GM19324 (cell line): ENCODE measurements at regions not wholly inside any gene's neighbourhood (a gene's known extent, or its start where the extent isn't known, plus 50 kb on each side); places are given as distances from the start of the nearest gene placed in this dataset.

ENCODE experiments used
- ATAC-seq: cut with Tn5 transposase; IDR thresholded peaks from one replicate; pipeline ENCODE4 v1.9.1; 2021; ENCODE audit warnings: mild to moderate bottlenecking, moderate library complexity; ENCODE audit not compliant: unreplicated experiment, low FRiP score

DNA sequence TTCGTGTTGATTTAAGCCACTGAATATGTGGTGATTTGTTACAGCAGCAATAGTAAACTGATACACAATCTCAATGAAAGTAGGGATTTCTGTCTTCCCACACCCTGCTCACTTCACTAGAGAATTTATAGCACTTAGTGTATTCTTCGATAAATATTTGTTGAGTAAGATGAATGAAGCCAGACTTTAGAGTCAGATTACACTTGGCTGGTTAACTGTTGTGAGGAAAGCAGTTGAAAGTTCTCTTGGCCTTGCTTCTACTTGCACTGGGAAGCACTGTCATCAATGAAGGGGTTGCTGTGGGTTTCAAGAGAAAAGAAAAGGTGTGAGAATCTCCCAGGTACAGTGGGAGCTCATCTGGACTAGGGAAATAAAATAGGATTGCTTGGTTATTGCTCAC is 82.1 kb upstream of the IGFBP3 start:
- ATAC-seq: no peak

DNA sequence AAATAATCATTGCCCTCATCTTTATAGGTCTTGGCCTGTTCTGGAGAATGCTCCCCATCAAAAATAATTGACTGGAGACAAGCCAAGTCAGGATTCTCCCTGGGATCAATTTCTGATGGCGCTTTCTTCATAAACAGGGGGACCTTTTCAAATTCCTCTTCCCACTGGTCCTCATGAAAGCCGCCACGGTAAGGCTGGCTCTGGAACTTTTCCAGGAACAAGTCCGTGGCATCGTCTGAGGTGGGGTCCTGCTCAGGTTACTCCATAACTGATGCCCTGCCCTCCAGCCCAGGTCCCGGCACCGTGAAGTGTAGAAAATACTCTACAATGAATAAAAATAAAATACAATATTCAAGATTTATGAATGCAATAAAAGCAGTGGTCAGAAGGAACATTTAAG is 79.4 kb upstream of the IGFBP3 start:
- ATAC-seq: no peak

DNA sequence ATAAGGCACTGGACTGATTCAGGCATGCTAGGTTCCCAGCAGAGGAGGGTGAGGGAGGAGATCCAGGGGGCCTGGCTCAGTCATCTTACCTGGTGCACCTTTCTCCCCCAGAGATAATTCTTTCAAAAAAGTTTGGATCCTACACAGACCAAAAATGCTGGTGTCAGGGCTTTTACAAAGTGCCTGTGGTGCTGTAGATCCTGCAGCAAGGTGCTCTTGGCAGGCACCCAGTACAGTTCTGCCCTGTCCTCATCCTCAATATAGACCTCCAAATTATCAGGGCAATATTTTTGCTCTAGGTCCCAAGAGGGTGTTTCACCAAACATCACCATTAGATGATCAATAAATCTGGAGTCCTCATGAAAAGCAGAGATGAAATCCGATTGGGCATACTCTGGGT is 78.5 kb upstream of the IGFBP3 start:
- ATAC-seq: no peak

DNA sequence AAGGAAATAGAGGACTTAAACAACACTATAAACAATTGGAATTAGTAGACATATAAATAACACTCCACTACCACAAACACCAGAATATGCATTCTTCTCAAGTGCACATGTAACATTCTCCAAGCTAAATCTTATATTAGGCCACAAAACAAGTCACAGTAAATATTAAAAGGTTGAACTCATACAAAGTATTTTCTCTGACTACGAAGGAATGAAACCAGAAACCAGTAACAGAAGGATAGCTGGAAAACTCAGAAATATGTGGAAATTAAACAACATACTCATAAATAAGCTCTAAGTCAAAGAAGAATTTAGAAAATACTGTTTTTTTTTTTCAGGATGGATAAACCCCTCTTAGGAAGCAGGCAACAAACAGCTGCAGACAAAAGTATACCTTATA is 77.4 kb upstream of the IGFBP3 start:
- no peak for ATAC-seq

DNA sequence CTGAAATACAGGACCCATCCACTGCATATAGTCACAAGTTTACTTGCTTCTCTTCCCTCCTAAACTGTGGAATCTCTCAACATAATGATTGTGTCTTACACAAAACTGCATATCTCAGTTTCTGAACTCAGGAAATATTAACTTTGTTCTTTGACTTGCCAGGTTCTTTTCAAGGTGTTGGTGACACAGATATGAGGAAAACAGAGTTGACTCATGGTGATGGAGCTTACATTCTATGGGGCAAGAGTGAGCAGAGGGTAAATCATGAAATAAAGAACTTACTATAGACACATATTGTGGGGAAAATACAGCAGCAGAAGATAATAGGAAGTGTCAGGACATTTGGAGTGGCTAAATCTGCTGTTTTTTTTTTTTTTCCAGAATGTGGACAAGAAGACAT is 72.5 kb upstream of the IGFBP3 start:
- ATAC-seq: no peak

DNA sequence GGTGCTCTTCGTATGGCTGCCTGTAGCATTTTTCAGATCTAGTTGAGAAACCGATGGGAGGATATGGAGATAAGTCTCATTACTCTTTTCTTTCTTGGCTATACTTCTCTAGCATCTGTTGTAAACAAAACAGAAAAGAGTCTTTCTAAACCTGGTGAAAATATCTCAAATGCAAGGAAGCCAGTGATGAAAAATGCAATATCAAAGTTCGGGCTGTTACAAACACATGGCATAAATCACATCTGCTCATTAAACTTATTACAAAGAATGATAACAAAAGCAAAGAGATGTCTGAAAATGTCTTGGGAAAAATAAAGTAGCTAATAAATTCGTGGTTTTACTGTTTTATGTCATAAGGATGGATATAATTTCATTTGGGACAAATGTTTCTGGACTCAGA is 71.8 kb upstream of the IGFBP3 start:
- no peak for ATAC-seq

DNA sequence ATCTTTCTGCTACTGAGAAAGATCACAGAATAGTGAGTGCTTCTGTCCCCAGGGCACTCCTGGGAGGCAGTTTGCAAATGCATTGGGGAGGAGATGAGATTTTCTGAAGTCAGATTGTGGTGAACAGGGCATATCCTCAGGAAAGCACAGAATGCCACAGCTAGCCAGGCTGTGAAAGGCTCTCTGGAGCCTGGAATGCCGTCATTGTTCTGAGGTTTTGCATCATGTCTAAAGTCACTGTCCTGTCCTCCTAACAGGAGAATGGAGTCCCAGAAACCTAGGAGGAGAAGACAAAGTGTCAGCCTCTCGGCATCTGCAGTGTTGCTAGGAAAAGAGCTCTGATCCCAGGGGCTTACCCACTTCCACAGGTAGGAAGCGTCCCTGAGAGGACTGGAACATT is 69.2 kb upstream of the IGFBP3 start:
- ATAC-seq: no peak

DNA sequence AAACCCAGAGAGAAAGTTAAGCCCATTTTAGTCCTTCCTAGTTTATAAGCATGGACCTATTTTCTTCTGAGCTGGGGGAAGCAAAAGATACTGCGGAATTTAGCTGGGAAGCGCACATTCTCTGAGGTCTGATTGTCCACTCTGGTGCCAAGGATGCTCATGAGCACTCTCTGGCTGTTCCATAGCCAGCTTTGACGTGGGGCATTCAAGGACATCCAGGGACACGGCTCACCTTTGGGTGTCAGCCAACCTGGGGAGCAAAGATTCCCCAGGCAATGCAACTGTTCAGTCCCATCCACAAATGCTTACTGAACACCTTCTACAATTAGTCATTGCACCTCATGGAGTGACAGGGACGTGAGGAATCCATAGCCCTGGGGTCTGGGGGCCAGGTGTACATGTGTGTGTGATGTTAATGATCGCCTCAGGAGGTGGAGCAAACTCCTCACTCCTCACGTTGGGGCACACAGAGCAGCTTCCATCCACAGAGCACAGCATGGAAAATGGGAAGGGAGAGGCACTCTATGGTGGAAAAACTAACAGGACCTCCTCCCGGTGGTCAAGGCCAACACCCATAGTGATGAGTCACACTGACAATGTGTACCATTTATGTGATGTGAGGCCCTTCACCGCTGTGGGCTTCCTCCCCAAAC is 67.5 kb upstream of the IGFBP3 start:
- no peak for ATAC-seq

DNA sequence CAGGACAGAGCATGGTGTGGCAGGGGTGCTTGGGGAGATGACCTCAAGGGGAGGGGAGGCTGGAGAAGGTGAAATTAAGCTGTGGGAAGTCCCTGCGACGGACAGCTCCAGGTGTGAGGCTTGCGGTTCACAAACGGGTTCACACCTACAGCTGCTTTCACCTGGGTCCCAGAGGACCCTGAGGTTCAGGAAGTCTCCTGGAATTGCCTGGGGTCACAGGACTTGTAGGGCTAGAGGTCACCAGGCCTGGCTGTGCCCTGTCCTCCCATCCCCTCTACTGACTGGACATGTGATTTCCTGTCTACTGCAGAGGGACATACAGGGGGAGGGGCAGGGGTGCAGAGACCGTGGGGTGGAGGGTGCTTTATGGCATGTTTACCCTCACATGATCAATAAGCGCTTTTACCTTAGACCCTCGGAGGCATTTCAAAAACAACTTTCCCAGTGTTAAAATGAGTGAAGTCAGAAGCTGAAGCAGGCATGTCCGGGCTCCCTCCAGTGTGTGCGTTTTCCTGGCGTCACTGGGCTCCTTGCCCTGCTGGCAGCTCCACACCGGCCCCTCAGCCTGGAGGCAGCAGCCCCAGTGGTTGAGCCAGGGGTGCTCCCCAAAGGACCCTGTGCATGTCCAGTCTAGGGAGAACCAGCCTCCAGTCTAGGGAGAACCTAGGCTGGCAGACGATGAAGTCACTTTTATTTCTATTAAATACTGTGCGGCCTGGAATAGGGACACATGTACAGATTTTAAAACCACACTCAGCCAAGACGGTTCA is 66.6 kb upstream of the IGFBP3 start:
- ATAC-seq: no peak

DNA sequence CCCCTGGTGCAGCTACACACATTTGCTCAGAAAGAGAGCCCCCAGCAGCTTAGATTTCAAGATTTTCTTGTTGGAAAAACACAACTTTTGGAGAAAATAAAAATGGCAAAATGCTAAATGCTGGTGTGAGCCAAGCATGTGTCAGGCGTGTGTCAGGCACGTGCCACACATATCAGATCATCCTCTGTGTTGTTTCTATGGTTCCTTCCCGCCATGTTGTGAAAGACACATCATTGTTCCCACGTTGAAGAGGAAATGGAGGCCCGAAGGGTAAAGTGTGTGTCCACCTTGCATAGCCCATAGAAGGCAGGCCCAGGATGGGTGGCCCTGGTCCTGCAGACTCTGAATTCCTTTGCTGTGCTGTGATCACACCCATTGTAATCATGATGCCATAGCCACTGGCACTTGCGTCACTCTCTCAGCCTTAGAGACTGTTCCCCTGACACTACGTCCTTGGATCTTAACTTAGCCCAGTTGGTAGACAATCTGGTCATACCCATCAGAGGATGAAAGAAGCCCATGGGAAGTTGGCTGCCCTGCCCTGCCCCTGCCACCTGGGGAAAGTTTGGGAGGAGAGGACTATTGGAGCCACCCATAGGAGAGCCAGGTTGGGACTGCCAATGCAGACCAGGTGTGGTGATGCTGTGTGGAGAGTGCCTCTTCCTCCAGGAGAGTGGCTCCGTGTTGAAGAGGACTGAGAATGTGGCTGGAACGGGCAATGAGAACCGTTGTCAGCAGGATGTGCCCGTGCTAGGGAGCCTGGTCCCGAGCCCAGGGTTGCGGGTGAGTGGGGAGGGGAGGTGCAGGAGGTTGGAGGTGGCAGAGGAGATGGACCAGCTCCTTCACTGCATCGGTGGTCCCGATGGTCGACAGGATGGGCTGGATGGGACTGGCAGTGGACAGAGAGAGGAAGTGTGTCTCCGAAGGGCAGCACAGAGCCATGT is 65.6 kb upstream of the IGFBP3 start:
- no peak for ATAC-seq

DNA sequence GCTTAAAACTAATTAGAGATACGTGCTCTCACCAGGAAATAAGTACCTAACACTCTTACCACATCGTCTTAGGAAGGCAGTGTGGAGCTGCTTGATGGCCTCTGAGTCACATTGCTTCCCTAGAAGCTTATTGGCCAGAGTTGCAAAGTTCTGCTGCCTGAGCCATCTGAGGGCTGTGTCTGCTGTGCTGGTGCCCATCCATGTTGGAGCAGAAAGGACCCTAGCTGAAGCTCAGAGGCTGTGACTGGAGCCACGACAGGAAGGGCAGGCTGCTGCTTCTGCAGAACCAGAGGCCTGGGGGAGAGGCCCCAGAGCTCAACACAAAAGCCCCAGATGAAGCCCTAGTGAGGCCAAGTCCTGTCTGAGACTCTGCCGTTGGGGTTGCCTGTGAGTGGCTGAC is 64.8 kb upstream of the IGFBP3 start:
- ATAC-seq: no peak

DNA sequence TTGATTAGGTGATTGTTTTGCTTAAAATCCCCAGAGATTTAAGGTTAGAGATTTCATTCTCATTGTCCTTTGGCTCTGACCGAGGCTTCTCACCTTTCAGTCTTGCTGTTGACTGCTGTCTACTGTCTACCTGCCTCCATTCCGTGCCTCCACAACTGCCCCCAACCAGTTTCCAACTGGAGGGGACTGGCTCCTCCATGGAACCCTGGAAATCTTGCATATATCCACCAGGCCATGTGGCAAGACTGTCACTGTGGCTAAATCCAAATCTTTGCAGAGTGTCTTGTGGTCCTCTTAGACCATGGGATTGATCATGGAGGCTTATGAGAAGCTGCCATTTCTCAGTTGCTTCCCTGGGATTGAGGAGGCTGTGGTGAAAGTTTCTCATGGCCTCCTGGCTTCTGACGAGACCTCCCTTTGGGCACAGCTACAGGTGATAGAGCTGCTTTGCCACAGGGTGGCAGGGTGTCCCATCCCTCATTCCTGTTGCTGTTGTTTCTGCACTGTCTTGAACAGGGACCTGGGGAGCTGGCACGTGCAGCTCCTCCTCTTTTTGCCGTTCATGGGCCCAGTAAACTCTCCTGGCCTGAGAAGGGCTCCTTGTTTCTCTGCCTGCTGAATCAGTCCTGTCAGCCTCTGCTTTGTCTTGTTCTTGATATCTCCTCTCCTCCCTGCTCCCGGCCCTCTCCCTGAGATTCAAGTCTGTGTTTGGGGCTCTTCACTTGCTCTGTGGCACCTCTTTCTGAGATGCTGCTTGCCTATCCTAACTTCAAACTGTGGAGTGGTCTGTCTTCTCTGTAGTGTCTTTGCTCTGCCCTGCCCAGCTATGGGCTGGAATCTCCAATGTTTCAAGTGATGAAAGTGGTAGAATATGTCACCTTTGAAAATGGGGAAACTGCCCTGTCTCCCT is 63.6 kb upstream of the IGFBP3 start:
- ATAC-seq: no peak

DNA sequence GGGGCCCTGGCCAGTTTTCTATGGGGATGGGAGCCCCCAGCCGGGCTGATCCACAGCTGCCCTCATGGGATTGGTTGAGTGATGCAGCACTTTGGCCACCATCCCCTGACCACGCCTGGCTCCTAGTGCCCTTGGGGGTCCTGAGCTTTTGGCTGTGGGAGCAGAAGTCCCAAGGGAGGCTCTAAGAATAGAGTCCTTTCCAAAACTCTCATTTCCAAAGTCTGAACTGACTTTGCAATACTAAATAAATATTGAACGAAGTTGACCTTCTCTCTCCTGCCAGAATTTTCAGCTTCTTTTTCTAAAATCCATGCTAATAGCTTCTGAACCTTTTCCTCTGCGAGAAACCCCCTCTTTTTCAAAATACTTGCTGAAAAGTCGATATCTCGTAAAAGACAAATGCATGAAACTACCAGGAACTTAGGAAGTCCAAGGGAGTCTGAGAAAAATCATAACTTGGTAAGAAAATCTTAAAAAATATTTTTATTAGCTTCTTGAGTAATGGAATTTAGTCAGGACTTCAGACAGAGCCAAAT is 62.7 kb upstream of the IGFBP3 start:
- no peak for ATAC-seq

DNA sequence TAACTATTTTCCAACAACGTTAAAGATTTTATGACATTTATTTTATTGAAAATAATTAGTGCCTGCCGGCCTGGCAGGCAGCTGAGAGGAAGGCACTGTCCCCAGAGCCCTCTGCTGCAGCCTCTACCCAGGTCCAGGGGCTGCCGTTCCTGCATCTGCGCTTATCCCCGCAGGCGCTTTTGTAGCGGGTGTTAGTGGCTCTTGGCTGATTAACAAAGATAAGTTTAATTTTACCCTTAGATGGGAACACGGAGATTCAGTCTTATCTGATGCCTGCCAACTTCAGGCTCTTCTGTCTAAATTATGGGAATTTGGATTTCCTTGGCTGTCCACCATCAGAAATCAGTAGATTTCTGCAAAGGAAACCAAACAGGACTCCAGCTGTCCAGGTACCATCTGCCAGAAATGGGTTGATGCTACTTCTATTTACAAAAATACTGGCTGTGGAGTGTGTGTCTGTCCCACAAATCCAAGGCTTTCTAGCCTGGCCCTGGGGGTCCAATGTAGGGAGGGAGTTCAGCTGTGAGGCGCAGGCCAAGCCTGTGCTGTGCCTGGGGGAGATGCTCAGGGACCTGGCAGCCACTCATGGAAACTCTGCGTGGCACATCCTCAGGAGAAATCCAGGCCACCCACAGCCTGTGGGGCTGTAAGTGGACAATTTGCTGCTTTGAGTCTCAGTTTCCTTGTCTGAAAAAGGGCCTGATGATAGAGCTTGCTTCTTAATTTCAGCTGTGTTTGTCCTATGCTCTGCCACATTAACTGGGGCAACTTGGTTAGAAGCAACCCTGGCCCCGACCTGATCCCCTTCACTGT is 62.0 kb upstream of the IGFBP3 start:
- ATAC-seq: no peak

DNA sequence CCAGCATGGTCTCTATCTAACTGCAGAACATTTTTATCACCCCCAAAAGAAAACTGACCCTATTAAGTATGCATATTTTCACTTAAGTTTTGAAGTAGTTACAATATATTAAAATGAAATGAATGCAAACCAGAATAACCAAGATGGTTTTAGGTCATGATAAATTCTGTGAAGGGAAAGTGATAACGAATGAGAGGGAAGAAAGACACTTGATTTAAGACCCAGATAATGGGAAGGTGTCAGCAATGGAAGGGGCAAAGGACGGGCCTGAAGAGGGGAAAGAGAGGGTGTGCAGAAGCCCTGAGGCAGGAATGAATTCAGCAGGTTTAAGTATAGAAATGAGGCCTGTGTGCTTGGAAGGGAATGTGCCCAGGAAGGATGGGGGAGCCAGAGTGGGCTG is 61.1 kb upstream of the IGFBP3 start:
- ATAC-seq: no peak

DNA sequence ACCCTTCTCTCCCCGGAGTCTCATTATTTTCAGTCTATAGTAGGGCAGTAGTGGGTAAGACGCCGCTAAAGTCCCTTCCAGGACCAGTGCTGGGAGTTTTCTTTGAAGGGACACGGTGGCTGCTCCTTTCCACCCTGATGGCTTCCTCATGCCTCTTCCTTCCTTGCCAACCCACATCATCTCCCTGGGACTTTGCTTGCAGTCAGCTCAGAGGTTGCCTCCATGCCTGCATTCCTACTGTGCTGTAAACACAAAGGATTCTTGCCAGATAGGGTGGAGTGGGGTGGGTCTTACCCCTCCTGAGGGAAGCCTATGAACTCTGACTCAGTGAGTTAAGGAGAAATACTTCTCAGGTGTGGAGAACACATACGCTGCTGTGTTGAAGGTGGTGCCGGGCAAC is 59.9 kb upstream of the IGFBP3 start:
- no peak for ATAC-seq

DNA sequence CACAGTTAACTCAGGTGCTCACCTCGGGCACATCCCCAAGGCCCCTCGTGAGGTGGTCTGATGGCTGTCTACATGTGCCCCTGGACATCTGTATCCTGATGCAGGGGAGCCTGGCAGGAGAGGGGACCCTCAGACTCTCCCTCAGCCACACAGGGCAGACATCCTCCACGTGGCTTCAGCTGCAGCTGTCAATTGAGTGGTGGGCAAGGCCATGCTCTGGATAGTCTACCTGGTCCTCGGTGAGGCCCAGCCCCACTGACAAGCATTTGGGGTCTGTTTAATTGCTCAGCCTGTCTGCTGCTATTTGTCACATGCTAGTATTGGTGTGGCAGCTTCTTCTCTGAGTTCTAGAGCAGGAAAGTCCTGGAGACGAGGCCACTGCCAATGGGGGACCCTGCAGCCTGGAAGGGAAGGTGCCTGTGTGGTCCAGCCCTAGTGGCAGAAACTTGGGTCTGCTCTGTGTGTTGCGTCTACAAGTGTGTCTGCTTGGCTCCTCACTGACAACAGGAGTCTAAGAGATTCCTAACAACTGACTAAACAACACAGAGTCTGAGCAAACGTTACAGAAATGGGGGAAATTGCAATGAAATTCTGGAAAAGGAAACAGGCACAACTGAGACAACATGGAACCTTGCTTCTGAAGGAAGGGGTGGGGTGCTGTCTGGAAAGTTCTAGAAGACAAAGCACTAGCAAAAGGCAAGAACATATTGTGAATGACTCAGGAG is 59.3 kb upstream of the IGFBP3 start:
- no peak for ATAC-seq
